HG03108 (cell line): ENCODE measurements at regions not wholly inside any gene's neighbourhood (a gene's known extent, or its start where the extent isn't known, plus 50 kb on each side); places are given as distances from the start of the nearest gene placed in this dataset.
"Not testable (repeated sequence)": the region's sequence is repeated elsewhere in the genome, so short reads cannot be mapped to it uniquely, and the experiment has no call there.

Experiments
- ATAC-seq: cut with Tn5 transposase; IDR thresholded peaks from one replicate; pipeline ENCODE4 v1.9.1; 2021; ENCODE audit warnings: moderate library complexity; ENCODE audit not compliant: unreplicated experiment

- no peak for ATAC-seq
Measured at GRCh38 chr2:184993746-184994145, 395.4 kb downstream of the ZNF804A start.

GRCh38 chr2:185006481-185006880 is 408.2 kb downstream of the ZNF804A start:
- no peak for ATAC-seq

GRCh38 chr2:185012643-185013042 is 414.3 kb downstream of the ZNF804A start:
- no peak for ATAC-seq

GRCh38 chr2:185014076-185014475 is 415.7 kb downstream of the ZNF804A start:
- ATAC-seq: no peak

GRCh38 chr2:185025891-185026290 is 427.6 kb downstream of the ZNF804A start:
- ATAC-seq: not testable (repeated sequence)

GRCh38 chr2:185035906-185036305 is 437.6 kb downstream of the ZNF804A start:
- no peak for ATAC-seq

GRCh38 chr2:185044323-185044874 is 446.1 kb downstream of the ZNF804A start:
- ATAC-seq: no peak

- ATAC-seq: no peak
Measured at GRCh38 chr2:185050804-185051203, 452.5 kb downstream of the ZNF804A start.

- no peak for ATAC-seq
Measured at GRCh38 chr2:185063761-185064160, 465.4 kb downstream of the ZNF804A start.

GRCh38 chr2:185066128-185066527 is 467.8 kb downstream of the ZNF804A start:
- ATAC-seq: no peak

- no peak for ATAC-seq
Measured at GRCh38 chr2:185069107-185069506, 470.8 kb downstream of the ZNF804A start.

- no peak for ATAC-seq
Measured at GRCh38 chr2:185074156-185074555, 475.8 kb downstream of the ZNF804A start.

GRCh38 chr2:185082749-185083148 is 484.4 kb downstream of the ZNF804A start:
- no peak for ATAC-seq

- no peak for ATAC-seq
Measured at GRCh38 chr2:185108588-185108987, 510.3 kb downstream of the ZNF804A start.

GRCh38 chr2:185127412-185127811 is 529.1 kb downstream of the ZNF804A start:
- ATAC-seq: no peak

- no peak for ATAC-seq
Measured at GRCh38 chr2:185128346-185128745, 530.0 kb downstream of the ZNF804A start.

GRCh38 chr2:185128996-185129395 is 530.7 kb downstream of the ZNF804A start:
- no peak for ATAC-seq

- no peak for ATAC-seq
Measured at GRCh38 chr2:185130685-185131084, 532.4 kb downstream of the ZNF804A start.

- no peak for ATAC-seq
Measured at GRCh38 chr2:185132501-185133041, 534.2 kb downstream of the ZNF804A start.

GRCh38 chr2:185137700-185138099 is 539.4 kb downstream of the ZNF804A start:
- ATAC-seq: no peak

- no peak for ATAC-seq
Measured at GRCh38 chr2:185142677-185143076, 544.3 kb downstream of the ZNF804A start.

- no peak for ATAC-seq
Measured at GRCh38 chr2:185144159-185144919, 546.0 kb downstream of the ZNF804A start.
